Neutrophil (primary cell): ENCODE measurements at regions not wholly inside any gene's neighbourhood (a gene's known extent, or its start where the extent isn't known, plus 50 kb on each side); places are given as distances from the start of the nearest gene placed in this dataset.

ENCODE experiments used
- H3K27ac ChIP-seq: fragments of 200-600 bp; sonication (generic); 2 replicates; pipeline ENCODE4 v1.5.1; 2016; ENCODE audit warnings: mild to moderate bottlenecking, moderate library complexity
- H3K27me3 ChIP-seq: fragments of 200-600 bp; sonication (generic); 2 replicates; pipeline ENCODE4 v1.6.0; 2016; ENCODE audit warnings: mild to moderate bottlenecking
- H3K36me3 ChIP-seq: fragments of 200-600 bp; sonication (generic); 2 replicates; pipeline ENCODE4 v1.5.1; 2017
- H3K4me1 ChIP-seq, 2 experiments: fragments of 200-600 bp in 1 of 2; sonication (generic) in 1 of 2; 1 replicate in 1 of 2; 2 replicates in 1 of 2; pipeline versions ENCODE4 v1.5.1 to v1.6.1; 2013 to 2016; ENCODE audit warnings: low read depth in 1 of 2, low read length in 1 of 2, mild to moderate bottlenecking in 1 of 2, moderate library complexity in 1 of 2; ENCODE audit not compliant: control insufficient read depth in 1 of 2, insufficient read depth in 1 of 2
- H3K4me3 ChIP-seq, 2 experiments: fragments of 200-600 bp in 1 of 2; sonication (generic) in 1 of 2; 1 replicate in 1 of 2; 2 replicates in 1 of 2; pipeline ENCODE4 v1.5.1; 2013 to 2016; ENCODE audit warnings: low read depth in 1 of 2, low read length in 1 of 2, mild to moderate bottlenecking in 1 of 2, moderate library complexity in 1 of 2
- H3K9me3 ChIP-seq: fragments of 200-600 bp; sonication (generic); 2 replicates; pipeline ENCODE4 v1.5.1; 2016
- CTCF ChIP-seq: fragments of 200-600 bp; sonication (generic); IDR thresholded peaks from 2 replicates; pipeline ENCODE4 v1.5.1; 2016; ENCODE audit warnings: antibody characterized with exemption

GRCh38 chr1:55316502-55316901, 101.3 kb upstream of the USP24 start:
- Histone ChIP-seq H3K27me3 (peaks cover 7% of the 10 kb centered on the region), H3K9me3 (no peaks in the 10 kb centered on the region)
- no peak for TF ChIP-seq CTCF

GRCh38 chr1:55315552-55315951, 100.4 kb upstream of the USP24 start:
- TF ChIP-seq CTCF = no peak
- Histone ChIP-seq H3K27ac (no peak overlapping the region), H3K4me3 (no peak overlapping the region), H3K9me3 (no peaks in the 10 kb centered on the region), H3K27me3 (peaks cover 7% of the 10 kb centered on the region), H3K36me3 (no peaks in the 10 kb centered on the region), H3K4me1 (no peaks in the 10 kb centered on the region)

More at GRCh38 chr1:55316502-55316901, 101.3 kb upstream of the USP24 start:
- Histone ChIP-seq H3K27ac (no peak overlapping the region), H3K36me3 (no peaks in the 10 kb centered on the region), H3K4me1 (no peaks in the 10 kb centered on the region), H3K4me3 (no peak overlapping the region)

- no peaks in the 10 kb centered on the region for H3K9me3 ChIP-seq
- TF ChIP-seq CTCF = no peak
- no peaks in the 10 kb centered on the region for H3K4me1 ChIP-seq
- no peak overlapping the region for H3K27ac ChIP-seq
- H3K27me3 ChIP-seq = peaks cover 7% of the 10 kb centered on the region
- no peak overlapping the region for H3K4me3 ChIP-seq
- H3K36me3 ChIP-seq = no peaks in the 10 kb centered on the region
Measured at GRCh38 chr1:55314740-55315139, 99.6 kb upstream of the USP24 start.

GRCh38 chr1:55313903-55314302, 98.7 kb upstream of the USP24 start:
- no peak for TF ChIP-seq CTCF
- Histone ChIP-seq H3K27ac (no peak overlapping the region), H3K36me3 (no peaks in the 10 kb centered on the region)

GRCh38 chr1:55311979-55312378, 96.8 kb upstream of the USP24 start:
- Histone ChIP-seq H3K9me3 (no peaks in the 10 kb centered on the region), H3K36me3 (no peaks in the 10 kb centered on the region), H3K4me1 (no peaks in the 10 kb centered on the region), H3K27ac (no peak overlapping the region), H3K27me3 (peaks cover 7% of the 10 kb centered on the region), H3K4me3 (no peak overlapping the region)
- no peak for TF ChIP-seq CTCF

More at GRCh38 chr1:55313903-55314302, 98.7 kb upstream of the USP24 start:
- Histone ChIP-seq H3K27me3 (peaks cover 7% of the 10 kb centered on the region), H3K4me1 (no peaks in the 10 kb centered on the region), H3K9me3 (no peaks in the 10 kb centered on the region), H3K4me3 (no peak overlapping the region)
